Nephron (organoid): ENCODE measurements at regions not wholly inside any gene's neighbourhood (a gene's known extent, or its start where the extent isn't known, plus 50 kb on each side); places are given as distances from the start of the nearest gene placed in this dataset.

Source experiments
- H3K27ac Mint-ChIP-seq, 3 experiments: 2 replicates each; pipeline ENCODE4 v1.8.0; 2020; ENCODE audit warnings: mixed read lengths in 3 of 3, mild to moderate bottlenecking in 2 of 3, moderate library complexity in 1 of 3
- H3K27me3 Mint-ChIP-seq: 2 replicates; pipeline ENCODE4 v1.8.0; 2021; ENCODE audit warnings: low read depth, mild to moderate bottlenecking, moderate library complexity, mixed read lengths
- H3K36me3 Mint-ChIP-seq: 2 replicates; pipeline ENCODE4 v1.8.0; 2020; ENCODE audit warnings: low read depth, mixed read lengths
- H3K4me1 Mint-ChIP-seq: 2 replicates; pipeline ENCODE4 v1.8.0; 2020; ENCODE audit warnings: mixed read lengths
- H3K4me3 Mint-ChIP-seq, 3 experiments: 2 replicates each; pipeline ENCODE4 v1.8.0; 2020; ENCODE audit warnings: mild to moderate bottlenecking in 3 of 3, mixed read lengths in 3 of 3, moderate library complexity in 2 of 3
- H3K9me3 Mint-ChIP-seq: 2 replicates; pipeline ENCODE4 v1.8.0; 2020; ENCODE audit warnings: mixed read lengths
- CTCF ChIP-seq, 3 experiments: fragments of 200-600 bp; sonication (generic); IDR thresholded peaks; one replicate each; pipeline ENCODE4 v1.5.0; 2021; ENCODE audit warnings: antibody characterized with exemption in 3 of 3; ENCODE audit not compliant: unreplicated experiment in 3 of 3

GRCh38 chr18:30359521-30359920 is 683.0 kb downstream of the DSC3 start:
- Mint-ChIP-seq H3K27ac (no peak overlapping the region), H3K27me3 (no peaks in the 10 kb centered on the region), H3K4me1 (no peaks in the 10 kb centered on the region), H3K36me3 (no peaks in the 10 kb centered on the region), H3K9me3 (no peaks in the 10 kb centered on the region), H3K4me3 (no peak overlapping the region)
- TF ChIP-seq CTCF (IDR thresholded peaks at IDR 0.05; ENCODE audit: unreplicated experiment in 3 of 3): no peak

GRCh38 chr18:30358555-30358954 is 684.0 kb downstream of the DSC3 start:
- Mint-ChIP-seq H3K27ac (no peak overlapping the region), H3K4me1 (no peaks in the 10 kb centered on the region), H3K27me3 (no peaks in the 10 kb centered on the region), H3K36me3 (no peaks in the 10 kb centered on the region), H3K9me3 (no peaks in the 10 kb centered on the region), H3K4me3 (no peak overlapping the region)
- TF ChIP-seq CTCF (IDR thresholded peaks at IDR 0.05; ENCODE audit: unreplicated experiment in 3 of 3): no peak

- no peak for TF ChIP-seq CTCF (IDR thresholded peaks at IDR 0.05; ENCODE audit: unreplicated experiment in 3 of 3)
- Mint-ChIP-seq H3K9me3 (peaks cover 6% of the 10 kb centered on the region), H3K4me1 (no peaks in the 10 kb centered on the region), H3K4me3 (no peak overlapping the region), H3K36me3 (no peaks in the 10 kb centered on the region), H3K27me3 (no peaks in the 10 kb centered on the region), H3K27ac (no peak overlapping the region)
Measured at GRCh38 chr18:30352551-30353168, 689.9 kb downstream of the DSC3 start.

GRCh38 chr18:30350263-30350662 is 692.3 kb downstream of the DSC3 start:
- Mint-ChIP-seq H3K9me3 (peaks cover 9% of the 10 kb centered on the region), H3K4me3 (no peak overlapping the region), H3K4me1 (no peaks in the 10 kb centered on the region), H3K27me3 (no peaks in the 10 kb centered on the region), H3K27ac (no peak overlapping the region), H3K36me3 (no peaks in the 10 kb centered on the region)
- TF ChIP-seq CTCF (IDR thresholded peaks at IDR 0.05; ENCODE audit: unreplicated experiment in 3 of 3): no peak

- Mint-ChIP-seq H3K9me3 (peaks cover 5% of the 10 kb centered on the region), H3K4me1 (peaks cover 5% of the 10 kb centered on the region), H3K36me3 (no peaks in the 10 kb centered on the region), H3K27me3 (no peaks in the 10 kb centered on the region), H3K27ac (peak overlapping the region in 2 of 3 experiments; percentile 9 to 85), H3K4me3 (no peak overlapping the region)
- TF ChIP-seq CTCF (IDR thresholded peaks at IDR 0.05; ENCODE audit: unreplicated experiment in 3 of 3): no peak
Measured at GRCh38 chr18:30343090-30343489, 699.5 kb downstream of the DSC3 start.

GRCh38 chr18:30342675-30343074 is 699.9 kb downstream of the DSC3 start:
- Mint-ChIP-seq H3K4me3 (no peak overlapping the region), H3K27me3 (no peaks in the 10 kb centered on the region), H3K36me3 (no peaks in the 10 kb centered on the region), H3K9me3 (peaks cover 3% of the 10 kb centered on the region), H3K4me1 (peaks cover 5% of the 10 kb centered on the region), H3K27ac (peak overlapping the region in 2 of 3 experiments; percentile 9 to 85)
- TF ChIP-seq CTCF (IDR thresholded peaks at IDR 0.05; ENCODE audit: unreplicated experiment in 3 of 3): no peak
